ENCODE measurements at regions not wholly inside any gene's neighbourhood (a gene's known extent, or its start where the extent isn't known, plus 50 kb on each side); places are given as distances from the start of the nearest gene placed in this dataset.

- DNase-seq, result no peak
- Histone ChIP-seq H3K27me3 (ENCODE audit: control insufficient read depth, insufficient read depth, low read length) (no peaks in the 10 kb centered on the region), H3K4me3 (ENCODE audit: insufficient read depth, low read depth, low read length) (no peak overlapping the region), H3K36me3 (replicated peaks; ENCODE audit: control insufficient read depth, insufficient read depth, low read length) (no peaks in the 10 kb centered on the region)
Measured at GRCh38 chr2:196445991-196446390, 193.5 kb upstream of the CCDC150 start.

GRCh38 chr2:196448407-196449079, 191.0 kb upstream of the CCDC150 start:
- no peak overlapping the region for H3K4me3 ChIP-seq (ENCODE audit: insufficient read depth, low read depth, low read length)
- no peaks in the 10 kb centered on the region for H3K36me3 ChIP-seq (replicated peaks; ENCODE audit: control insufficient read depth, insufficient read depth, low read length)
- DNase-seq, result no peak
- no peaks in the 10 kb centered on the region for H3K27me3 ChIP-seq (ENCODE audit: control insufficient read depth, insufficient read depth, low read length)

GRCh38 chr2:196449083-196449482, 190.4 kb upstream of the CCDC150 start:
- Histone ChIP-seq H3K36me3 (replicated peaks; ENCODE audit: control insufficient read depth, insufficient read depth, low read length) (no peaks in the 10 kb centered on the region), H3K27me3 (ENCODE audit: control insufficient read depth, insufficient read depth, low read length) (no peaks in the 10 kb centered on the region), H3K4me3 (ENCODE audit: insufficient read depth, low read depth, low read length) (no peak overlapping the region)
- no peak for DNase-seq

DNA sequence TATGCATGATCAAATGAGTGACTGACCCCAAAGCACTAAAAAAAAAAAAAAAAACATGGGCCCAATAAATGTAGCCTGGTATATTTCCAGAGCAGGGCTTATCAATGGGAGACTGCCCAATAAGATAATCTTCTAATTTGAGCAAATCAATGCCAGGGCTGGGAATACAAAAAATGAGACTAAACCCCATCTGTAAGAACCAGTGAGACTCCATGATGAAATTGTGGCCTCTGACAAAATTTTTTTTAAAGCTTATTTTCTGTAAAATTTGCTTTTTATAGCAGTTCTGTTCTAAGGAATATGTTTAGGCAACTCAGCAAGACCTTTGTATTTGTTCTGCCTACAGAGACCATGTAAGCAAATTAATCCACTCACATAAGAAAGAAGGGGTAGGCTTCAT, 186.8 kb upstream of the CCDC150 start:
- H3K27me3 ChIP-seq (ENCODE audit: control insufficient read depth, insufficient read depth, low read length), result no peaks in the 10 kb centered on the region
- no peak for DNase-seq
- no peak overlapping the region for H3K4me3 ChIP-seq (ENCODE audit: insufficient read depth, low read depth, low read length)
- H3K36me3 ChIP-seq (replicated peaks; ENCODE audit: control insufficient read depth, insufficient read depth, low read length), result no peaks in the 10 kb centered on the region

- Histone ChIP-seq H3K4me3 (ENCODE audit: insufficient read depth, low read depth, low read length) (no peak overlapping the region), H3K36me3 (replicated peaks; ENCODE audit: control insufficient read depth, insufficient read depth, low read length) (no peaks in the 10 kb centered on the region), H3K27me3 (ENCODE audit: control insufficient read depth, insufficient read depth, low read length) (no peaks in the 10 kb centered on the region)
- DNase-seq, result peak; percentile 24
Measured at GRCh38 chr2:196453613-196454047, 185.9 kb upstream of the CCDC150 start.

DNA sequence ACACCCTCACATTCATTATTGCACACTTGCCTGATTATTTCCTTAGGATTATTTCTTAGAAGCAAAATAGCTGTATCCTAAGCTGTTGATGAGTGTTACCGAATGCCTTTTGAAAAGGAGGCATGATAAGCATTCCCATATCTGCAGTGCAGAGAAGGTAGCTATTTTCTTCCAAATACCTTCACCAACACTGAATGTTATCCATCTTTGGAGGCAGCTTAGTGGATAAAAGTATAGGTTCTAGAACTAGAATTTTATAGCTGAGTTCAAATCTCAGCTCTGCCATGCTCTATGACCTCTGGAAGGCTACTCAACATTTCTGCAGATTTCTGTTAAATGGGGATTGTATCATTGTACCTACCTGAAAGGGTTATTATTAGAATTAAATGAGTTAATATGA, 185.0 kb upstream of the CCDC150 start:
- no peaks in the 10 kb centered on the region for H3K36me3 ChIP-seq (replicated peaks; ENCODE audit: control insufficient read depth, insufficient read depth, low read length)
- DNase-seq, result no peak

DNA sequence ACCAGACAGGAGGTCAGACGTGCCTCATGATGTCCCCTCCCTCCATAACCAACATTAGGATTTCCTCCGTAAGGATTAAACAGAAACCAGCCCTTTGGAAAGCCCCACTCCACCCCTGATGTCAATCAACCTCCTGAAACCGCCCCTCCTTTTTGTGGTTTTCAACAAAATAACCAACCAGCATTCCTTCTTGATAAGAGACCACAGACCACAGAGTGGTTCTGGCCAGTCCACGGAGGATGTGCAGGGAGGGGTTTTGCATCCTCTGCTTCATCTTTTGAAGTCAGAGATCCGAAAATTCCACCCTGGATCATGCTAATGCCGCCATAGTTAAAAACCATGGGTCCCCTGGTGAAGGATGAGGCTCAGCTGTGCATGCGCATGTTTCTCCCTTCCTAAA, 180.0 kb upstream of the CCDC150 start:
- Histone ChIP-seq H3K27me3 (ENCODE audit: control insufficient read depth, insufficient read depth, low read length) (no peaks in the 10 kb centered on the region), H3K4me3 (ENCODE audit: insufficient read depth, low read depth, low read length) (no peak overlapping the region), H3K36me3 (replicated peaks; ENCODE audit: control insufficient read depth, insufficient read depth, low read length) (no peaks in the 10 kb centered on the region)
- DNase-seq, result no peak

More for the DNA sequence above, 185.0 kb upstream of the CCDC150 start:
- Histone ChIP-seq H3K4me3 (ENCODE audit: insufficient read depth, low read depth, low read length) (no peak overlapping the region), H3K27me3 (ENCODE audit: control insufficient read depth, insufficient read depth, low read length) (no peaks in the 10 kb centered on the region)

DNA sequence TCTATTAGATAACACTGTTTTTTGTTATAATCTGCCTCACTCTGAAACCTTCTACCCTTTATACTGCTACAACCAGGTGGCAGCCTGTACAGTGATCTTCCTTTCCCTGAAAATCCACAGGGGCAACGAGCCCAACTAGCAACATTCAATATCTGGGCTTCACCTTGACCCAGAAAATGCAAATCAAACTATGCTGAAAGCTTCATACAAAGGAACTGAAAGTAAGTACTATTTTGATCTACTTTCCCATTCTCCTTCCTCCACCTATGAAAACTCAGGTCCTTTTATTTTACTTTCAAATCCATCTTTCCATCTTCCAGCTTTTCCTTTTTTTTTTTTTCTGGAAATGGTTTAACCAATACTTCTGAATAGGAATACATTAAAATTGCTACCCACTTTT, 175.8 kb upstream of the CCDC150 start:
- H3K4me3 ChIP-seq (ENCODE audit: insufficient read depth, low read depth, low read length), result no peak overlapping the region
- no peak for DNase-seq

DNA sequence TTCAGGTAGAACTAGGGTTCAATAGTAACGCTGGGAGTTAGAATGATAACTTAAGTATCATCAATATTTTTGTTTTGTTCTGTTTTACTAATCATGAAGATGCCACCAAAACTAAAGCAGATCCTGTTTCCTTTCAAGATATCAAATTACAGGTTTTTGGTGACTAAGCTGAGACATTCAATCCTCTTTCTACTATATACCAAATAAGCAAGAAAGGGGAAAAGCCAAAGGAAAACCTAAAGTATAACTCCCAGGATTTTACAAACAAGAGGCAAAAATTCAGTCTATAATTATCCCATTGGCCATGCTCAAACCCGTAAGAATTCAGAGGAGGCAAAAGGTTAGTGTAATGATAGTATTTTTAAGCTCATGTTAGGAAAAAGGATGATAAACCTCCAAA, 175.2 kb upstream of the CCDC150 start:
- no peaks in the 10 kb centered on the region for H3K27me3 ChIP-seq (ENCODE audit: control insufficient read depth, insufficient read depth, low read length)
- no peak for DNase-seq
- H3K36me3 ChIP-seq (replicated peaks; ENCODE audit: control insufficient read depth, insufficient read depth, low read length), result no peaks in the 10 kb centered on the region
- no peak overlapping the region for H3K4me3 ChIP-seq (ENCODE audit: insufficient read depth, low read depth, low read length)

More for the DNA sequence above, 175.8 kb upstream of the CCDC150 start:
- H3K36me3 ChIP-seq (replicated peaks; ENCODE audit: control insufficient read depth, insufficient read depth, low read length), result no peaks in the 10 kb centered on the region
- H3K27me3 ChIP-seq (ENCODE audit: control insufficient read depth, insufficient read depth, low read length), result no peaks in the 10 kb centered on the region

GRCh38 chr2:196466581-196466980, 172.9 kb upstream of the CCDC150 start:
- H3K27me3 ChIP-seq (ENCODE audit: control insufficient read depth, insufficient read depth, low read length), result no peaks in the 10 kb centered on the region
- no peaks in the 10 kb centered on the region for H3K36me3 ChIP-seq (replicated peaks; ENCODE audit: control insufficient read depth, insufficient read depth, low read length)

GRCh38 chr2:196468394-196468793, 171.1 kb upstream of the CCDC150 start:
- Histone ChIP-seq H3K36me3 (replicated peaks; ENCODE audit: control insufficient read depth, insufficient read depth, low read length) (no peaks in the 10 kb centered on the region), H3K27me3 (ENCODE audit: control insufficient read depth, insufficient read depth, low read length) (no peaks in the 10 kb centered on the region), H3K4me3 (ENCODE audit: insufficient read depth, low read depth, low read length) (no peak overlapping the region)
- DNase-seq, result no peak

More at GRCh38 chr2:196466581-196466980, 172.9 kb upstream of the CCDC150 start:
- no peak overlapping the region for H3K4me3 ChIP-seq (ENCODE audit: insufficient read depth, low read depth, low read length)
- DNase-seq, result no peak

DNA sequence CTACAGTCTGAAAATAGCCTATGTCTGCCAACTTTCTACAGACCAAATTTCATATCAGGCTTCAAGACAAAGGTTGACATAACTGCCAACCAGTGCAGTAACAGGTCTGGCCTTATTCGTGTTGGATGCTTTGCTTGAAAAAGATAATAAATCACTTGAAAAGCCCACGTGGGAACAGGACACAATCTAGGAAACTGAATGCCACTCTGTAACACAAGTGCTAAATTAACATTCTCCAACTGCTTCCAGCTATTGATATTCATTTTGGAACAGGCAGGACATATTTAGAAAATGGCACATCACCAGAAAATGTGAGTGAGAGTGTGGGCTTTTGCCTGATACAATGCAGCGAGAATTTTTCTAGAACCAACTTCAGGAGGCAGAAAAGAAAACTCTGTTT, 165.9 kb upstream of the CCDC150 start:
- no peaks in the 10 kb centered on the region for H3K27me3 ChIP-seq (ENCODE audit: control insufficient read depth, insufficient read depth, low read length)
- no peak overlapping the region for H3K4me3 ChIP-seq (ENCODE audit: insufficient read depth, low read depth, low read length)
- DNase-seq, result no peak
- H3K36me3 ChIP-seq (replicated peaks; ENCODE audit: control insufficient read depth, insufficient read depth, low read length), result no peaks in the 10 kb centered on the region

DNA sequence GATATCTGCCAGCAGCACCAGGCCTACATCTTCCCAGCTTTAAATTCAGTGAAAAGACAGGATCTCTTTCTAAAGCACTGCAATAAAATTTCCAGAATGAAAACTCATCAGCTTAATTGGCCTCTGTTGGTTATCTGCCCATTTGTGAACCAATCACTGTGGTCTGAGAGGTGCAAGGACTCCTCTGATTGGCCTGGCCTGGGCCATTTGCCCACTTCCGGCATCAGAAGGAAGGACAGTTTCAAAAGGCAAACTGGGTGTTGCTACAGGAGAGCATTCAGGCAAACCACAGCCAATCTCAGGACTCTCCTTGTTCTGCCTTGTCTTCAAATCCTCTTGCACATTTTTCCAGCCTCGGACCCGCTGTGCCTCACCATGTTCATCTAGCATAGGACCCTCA, 163.9 kb upstream of the CCDC150 start:
- H3K36me3 ChIP-seq (replicated peaks; ENCODE audit: control insufficient read depth, insufficient read depth, low read length), result no peaks in the 10 kb centered on the region
- no peak overlapping the region for H3K4me3 ChIP-seq (ENCODE audit: insufficient read depth, low read depth, low read length)
- DNase-seq, result no peak
- no peaks in the 10 kb centered on the region for H3K27me3 ChIP-seq (ENCODE audit: control insufficient read depth, insufficient read depth, low read length)

- no peak overlapping the region for H3K4me3 ChIP-seq (ENCODE audit: insufficient read depth, low read depth, low read length)
- H3K36me3 ChIP-seq (replicated peaks; ENCODE audit: control insufficient read depth, insufficient read depth, low read length), result no peaks in the 10 kb centered on the region
- DNase-seq, result no peak
Measured at GRCh38 chr2:196478588-196478987, 160.9 kb upstream of the CCDC150 start.

DNA sequence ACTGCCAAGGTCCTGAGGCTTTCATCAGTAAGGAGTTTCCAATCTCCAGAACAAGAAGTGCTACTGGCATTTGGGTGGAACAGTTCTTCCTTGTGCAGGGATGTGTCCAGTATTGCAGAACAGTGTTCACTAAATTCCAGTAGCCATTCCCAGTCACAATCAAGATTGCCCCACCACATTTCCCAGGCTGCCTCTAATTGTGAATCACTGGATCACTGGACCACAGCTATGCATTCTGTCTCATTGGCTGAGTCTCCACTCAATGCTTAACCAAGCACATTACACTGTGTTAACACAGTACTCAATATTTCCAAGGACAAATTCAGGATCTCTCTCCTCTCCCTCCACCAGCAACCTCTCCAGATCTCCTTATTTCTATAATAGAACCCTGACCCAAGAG, 160.2 kb upstream of the CCDC150 start:
- DNase-seq, result no peak
- no peaks in the 10 kb centered on the region for H3K27me3 ChIP-seq (ENCODE audit: control insufficient read depth, insufficient read depth, low read length)
- no peak overlapping the region for H3K4me3 ChIP-seq (ENCODE audit: insufficient read depth, low read depth, low read length)
- H3K36me3 ChIP-seq (replicated peaks; ENCODE audit: control insufficient read depth, insufficient read depth, low read length), result no peaks in the 10 kb centered on the region

More at GRCh38 chr2:196478588-196478987, 160.9 kb upstream of the CCDC150 start:
- no peaks in the 10 kb centered on the region for H3K27me3 ChIP-seq (ENCODE audit: control insufficient read depth, insufficient read depth, low read length)
